GM21367 (cell line): ENCODE measurements at regions not wholly inside any gene's neighbourhood (a gene's known extent, or its start where the extent isn't known, plus 50 kb on each side); places are given as distances from the start of the nearest gene placed in this dataset.

Source experiments
- ATAC-seq: cut with Tn5 transposase; IDR thresholded peaks from one replicate; pipeline ENCODE4 v1.9.1; 2021; ENCODE audit not compliant: unreplicated experiment

DNA sequence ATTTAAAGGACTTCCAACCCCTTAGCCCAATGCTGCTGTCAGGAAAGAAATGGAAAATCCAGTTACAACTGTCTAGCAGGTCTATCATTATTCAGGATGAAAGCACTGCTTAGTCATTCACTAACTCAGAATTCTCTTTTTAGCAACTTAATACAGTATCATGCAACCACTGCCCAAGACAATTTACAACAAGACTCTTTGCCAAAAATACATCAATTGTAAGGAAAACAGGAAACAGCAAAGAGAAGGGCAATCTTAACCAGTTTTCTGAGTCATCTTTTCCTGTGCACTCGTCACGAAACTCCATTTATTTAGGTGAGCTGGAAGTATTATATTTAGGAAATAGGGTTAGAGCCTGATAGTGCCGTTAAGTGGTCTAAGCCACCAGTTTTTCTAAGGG is 1197.7 kb upstream of the CITED2 start:
- ATAC-seq = no peak

DNA sequence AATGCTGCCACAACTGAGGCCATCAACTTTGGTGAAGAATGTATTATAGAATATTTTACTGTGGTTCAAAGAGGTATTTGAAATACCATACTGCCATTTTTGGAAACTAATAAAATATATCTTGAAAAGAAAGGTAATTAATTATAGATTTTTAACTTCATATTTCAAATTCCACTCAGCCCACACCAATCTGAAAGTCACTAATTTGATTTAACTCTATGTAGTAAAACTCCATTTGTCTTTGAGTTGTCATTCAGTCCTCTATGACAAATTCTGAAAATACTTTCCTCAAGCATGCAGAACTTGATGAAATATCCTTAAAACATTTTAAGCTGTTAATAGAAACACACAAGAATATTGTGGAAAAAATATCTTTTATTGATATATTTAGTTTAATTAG is 1196.7 kb upstream of the CITED2 start:
- no peak for ATAC-seq

DNA sequence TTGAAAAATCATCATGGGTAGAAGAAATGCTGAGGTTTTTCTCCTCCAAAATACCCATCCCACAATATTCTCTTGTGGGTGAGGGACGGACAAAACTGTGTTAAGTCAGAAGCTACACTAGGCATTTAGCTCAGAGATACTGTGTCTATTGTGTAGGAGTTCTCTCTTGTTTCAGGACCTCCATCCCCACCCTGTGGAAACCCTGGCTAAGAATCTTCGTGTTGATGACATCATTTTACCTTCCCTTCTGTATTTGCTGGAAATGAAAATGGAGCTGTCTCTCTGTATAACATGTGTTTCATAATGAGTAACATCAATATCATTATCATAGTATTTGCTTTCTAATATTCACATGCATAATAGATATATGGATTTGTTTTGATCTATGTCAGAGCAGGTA is 1193.0 kb upstream of the CITED2 start:
- ATAC-seq = no peak

DNA sequence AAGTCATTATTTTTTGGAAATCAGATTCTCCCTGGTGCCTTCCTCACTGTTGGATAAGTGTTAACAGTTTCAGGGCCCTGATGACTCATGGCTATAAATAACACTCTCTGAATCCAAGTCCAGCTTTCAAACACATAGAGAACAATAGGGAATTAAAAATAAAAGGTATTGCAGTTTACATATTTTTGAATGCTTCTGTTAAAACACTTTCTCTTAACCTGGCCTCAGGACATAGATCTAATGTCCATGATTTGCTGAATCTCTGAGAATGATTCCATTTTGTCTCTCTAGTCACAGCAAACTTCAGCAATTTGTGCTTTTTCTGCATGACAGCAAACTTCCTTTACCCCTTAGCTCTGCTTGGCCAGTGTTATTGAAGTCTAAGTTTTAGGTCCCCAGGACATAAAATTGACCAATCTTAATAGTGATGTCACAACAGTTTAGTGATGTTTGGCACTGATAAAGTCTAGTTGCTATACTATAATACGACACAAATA is 1192.4 kb upstream of the CITED2 start:
- ATAC-seq = no peak

DNA sequence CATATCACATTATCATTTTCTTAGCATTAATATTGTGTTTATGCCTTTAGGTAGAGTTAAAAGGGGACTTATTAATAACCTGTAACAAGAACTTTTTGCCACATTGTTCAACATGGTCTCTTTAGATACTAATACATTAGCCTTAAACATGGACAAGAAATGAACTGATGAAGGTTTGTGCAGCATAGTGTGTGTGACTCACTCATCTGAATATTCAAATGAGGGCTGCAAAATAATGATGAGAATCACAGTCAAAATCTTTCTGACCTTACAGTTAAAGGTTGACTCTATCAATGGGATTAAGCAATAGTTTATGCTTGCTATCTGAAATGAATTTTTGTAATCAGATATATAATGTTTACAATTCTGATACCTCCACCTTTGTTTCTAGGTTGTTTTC is 1189.3 kb upstream of the CITED2 start:
- ATAC-seq = no peak

DNA sequence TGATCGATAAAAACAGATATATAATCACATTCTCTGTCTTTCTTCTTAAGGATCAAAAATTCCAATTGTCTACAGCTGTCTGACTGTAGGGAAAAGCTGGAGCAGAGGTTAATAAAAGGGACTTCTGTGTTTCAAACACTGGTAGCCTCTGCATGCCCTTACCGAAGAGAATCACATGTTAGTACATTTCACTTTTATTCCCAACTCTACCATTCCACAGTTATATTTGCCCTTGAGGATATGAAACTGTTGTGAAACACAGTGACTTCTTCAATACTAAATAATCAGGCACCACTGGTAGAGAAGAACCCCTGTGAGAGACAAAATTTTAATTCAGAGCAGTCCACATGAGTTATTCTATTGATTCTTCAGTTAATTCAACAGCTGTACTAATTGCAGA is 1187.3 kb upstream of the CITED2 start:
- ATAC-seq = no peak

DNA sequence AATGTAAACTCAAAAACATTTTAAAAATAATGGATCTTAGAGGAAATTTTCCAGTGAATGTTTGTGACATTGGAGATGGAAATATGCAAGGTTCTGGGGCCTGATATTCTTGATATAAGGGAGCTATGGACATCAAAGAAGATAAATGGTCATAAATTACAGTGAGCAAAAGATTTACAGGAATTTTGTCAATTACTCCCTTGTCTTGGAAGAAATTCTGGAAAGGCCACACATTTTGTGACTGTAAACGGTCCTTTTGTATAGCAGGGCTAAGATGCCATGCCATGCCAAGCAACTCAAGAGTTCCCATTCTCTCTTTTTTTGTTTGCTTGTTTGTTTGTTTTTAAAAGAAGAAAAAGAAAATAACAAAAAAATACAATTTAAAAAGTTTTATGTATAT is 1186.2 kb upstream of the CITED2 start:
- no peak for ATAC-seq

DNA sequence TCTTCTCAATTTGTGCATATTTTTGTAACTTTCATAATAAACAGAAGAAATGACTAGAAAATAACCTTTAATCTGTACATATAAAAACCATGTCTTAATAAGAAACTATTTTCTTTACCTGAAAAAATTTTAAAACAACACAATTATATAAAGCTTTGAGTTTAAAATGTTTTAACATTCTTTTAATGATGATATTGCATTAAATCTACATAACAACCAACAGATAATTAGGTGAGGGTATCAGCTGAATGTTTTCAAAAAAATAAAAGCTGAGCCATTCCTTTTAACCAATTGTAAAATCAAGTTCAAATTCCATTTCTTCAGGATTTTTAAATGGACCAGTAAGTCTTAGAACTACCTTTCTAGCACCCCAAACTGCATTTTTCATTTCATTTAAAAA is 1185.0 kb upstream of the CITED2 start:
- ATAC-seq = no peak

DNA sequence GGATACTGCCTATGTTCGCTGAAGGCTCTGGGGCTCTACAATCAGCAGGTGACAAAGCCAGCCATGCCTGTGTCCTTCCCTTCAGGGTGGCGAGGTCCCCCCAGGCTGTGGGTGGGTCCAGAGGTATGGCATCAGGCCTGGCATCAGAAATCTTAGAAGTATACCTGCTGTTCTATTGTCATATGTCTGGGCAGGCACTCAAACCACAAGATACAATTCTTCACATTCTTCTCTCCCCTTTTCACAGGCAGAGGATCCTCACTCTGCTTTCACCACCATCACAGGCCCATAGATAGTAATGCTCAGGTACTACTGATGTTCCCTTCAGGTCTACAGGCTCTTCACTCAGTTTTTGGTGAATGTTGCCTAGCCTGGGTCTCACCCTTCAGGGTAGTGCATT is 1180.0 kb upstream of the CITED2 start:
- no peak for ATAC-seq

DNA sequence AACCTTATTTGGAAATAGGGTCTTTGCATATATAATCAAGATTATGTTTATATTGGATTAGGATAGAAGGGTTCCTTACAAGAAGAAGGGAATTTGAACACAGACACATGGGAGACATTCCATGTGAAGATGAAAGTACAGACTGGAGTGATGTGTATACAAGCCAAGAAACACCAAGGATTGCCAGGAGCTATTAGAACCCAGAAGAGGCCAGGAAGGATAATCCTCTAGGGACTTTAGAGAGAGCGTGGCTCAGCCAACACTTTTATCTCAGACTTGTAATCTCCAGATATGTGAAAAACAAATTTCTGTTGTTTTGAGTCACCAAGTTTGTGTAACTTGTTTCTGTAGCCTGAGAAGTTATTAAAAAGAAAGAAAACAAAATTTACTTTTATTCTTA is 1173.9 kb upstream of the CITED2 start:
- no peak for ATAC-seq

DNA sequence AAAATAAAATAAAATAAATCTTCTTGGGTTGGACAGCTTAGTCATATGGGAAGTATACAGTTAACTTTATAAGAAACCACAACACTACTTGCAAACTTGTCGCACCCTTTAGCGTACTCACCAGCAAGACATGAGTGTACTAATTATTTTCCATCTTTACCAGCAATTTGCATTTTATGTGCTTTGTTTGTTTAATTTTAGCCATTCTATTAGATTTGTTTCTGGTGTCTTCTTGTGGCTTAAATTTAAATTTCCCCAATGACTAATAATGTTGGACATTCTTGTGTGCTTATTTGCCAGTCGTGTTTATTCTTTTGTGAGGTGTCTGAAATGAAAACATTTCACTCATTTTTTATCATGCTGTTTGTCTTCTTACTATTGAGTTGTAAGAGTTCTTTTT is 1172.2 kb upstream of the CITED2 start:
- no peak for ATAC-seq

DNA sequence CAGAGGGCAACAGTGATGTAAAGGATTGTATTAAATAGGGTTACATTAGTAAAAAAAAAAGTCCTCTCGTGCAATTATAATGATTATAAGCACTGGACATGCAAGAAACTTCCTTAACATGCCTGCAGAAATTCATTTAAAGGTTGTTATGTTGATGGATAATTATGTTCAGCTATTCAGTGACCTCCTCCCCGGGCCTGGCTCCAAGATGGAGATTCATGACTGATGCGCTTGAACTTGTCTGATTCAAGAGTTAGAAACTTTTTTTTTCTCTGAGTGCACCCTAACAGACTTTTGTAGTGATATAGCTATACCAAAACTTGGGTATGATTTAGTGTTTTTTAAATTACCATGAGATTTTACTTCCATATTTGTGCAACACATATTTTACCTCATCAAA is 1170.0 kb upstream of the CITED2 start:
- ATAC-seq = no peak

DNA sequence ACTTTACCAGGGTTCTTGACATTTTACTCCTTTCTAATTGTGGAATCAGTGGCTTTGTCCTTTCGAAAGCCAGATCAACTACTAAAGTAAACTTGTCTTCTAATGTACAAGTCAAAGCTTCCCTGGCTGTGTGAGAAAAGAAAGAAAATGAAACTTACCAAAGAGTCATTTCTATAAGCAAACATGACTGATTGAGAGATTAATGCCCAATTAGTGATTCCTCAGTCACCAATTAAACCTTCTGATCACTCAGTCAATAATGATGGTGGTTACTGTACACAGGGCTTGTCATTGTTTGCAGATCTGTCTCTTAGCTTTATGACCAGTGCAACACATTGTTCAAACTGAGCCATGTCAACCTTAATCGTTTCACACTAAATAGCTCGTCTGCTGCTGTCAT is 1168.4 kb upstream of the CITED2 start:
- ATAC-seq = no peak

DNA sequence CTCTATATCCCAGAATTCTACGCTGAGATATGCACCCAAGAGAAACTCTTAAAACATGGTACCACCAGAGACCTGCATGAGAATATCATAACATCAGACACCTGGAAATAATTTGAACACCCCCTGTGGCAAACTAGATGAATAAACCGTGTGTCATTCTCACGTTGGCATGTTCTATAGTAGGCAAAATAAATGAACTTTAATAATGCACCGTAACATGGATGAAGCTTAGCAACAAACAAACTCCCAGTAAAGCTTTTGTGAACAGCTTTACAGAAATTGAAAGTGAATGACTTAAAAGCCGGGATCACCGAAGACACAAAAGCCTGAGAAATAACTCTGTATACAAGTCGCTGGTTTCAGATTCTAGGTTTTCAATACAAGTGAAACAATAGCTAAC is 1166.8 kb upstream of the CITED2 start:
- no peak for ATAC-seq

DNA sequence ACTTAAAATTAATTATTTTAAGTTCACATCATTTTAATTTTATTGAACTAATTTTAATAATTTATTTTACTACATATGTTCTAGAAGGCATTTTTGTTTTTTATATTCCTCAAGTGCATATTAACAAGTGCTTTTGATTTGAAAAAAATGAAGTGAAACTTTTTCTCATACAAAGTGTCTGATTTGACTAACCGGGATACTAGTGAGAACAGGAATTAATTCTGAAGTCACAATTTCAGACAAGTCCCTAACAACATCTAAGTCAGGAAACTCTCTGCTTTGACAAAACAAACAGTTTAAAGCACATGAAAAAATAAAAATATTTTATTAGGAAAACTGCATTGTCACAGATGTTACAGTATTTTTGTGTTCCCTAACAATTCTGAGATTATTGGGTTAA is 1166.3 kb upstream of the CITED2 start:
- no peak for ATAC-seq

DNA sequence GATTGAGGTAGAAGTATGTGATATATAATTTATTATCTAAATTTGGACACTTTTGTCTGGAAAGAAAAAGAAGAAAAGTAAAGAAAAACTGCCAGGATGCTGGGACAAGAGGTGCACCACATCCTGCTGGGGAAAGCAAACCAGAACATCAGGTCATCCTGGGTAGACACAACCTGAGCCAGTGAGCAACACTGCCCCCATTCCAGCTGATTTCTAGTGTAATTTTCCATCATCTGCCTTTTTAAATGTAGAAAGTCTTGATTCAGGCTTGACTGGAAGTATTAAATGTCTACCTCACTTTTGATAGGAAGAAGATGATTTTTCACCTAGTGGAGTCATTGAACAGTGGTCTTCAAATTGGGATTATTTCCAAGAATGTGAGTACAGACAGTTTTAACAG is 1164.5 kb upstream of the CITED2 start:
- ATAC-seq = no peak

DNA sequence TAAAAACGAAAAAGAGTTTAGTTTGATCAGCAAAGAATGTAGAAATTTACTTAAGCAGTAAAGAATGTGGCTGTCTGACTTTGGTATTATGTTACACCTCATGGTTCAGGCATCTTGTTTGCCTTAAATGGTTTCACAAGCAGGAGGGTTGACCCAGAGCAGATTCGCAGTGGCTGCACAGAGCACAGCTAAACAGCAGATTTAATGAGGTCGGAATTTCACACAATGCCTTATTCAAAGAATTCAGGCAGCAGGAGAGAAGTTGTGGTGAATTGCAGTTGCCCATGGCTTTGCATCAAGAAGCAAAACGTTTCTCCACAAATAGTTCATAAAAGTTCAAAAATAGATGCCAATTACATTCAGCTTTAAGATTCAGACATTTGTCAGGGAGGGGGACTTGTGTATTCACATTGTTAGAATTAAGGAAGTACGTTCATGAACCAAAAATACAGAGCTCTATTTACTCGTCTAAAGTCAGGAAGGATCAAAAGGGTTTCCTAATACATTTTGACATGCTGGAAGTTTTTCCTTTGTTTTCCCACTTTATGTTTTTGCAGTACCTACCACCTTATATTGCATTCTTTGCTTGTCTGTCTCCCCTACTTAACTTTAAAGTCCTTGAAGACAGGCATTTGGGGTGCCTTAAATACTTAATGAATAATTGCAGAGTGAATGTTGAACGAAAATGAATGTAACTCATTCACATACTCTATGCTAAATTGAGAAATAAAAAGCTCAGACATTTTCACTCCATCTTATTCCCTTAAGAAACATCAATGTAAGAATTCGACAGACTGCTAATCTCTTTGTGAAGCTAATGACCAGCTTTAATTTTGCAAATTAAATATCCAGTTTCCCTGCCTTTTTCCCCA is 1163.6 kb upstream of the CITED2 start:
- no peak for ATAC-seq

DNA sequence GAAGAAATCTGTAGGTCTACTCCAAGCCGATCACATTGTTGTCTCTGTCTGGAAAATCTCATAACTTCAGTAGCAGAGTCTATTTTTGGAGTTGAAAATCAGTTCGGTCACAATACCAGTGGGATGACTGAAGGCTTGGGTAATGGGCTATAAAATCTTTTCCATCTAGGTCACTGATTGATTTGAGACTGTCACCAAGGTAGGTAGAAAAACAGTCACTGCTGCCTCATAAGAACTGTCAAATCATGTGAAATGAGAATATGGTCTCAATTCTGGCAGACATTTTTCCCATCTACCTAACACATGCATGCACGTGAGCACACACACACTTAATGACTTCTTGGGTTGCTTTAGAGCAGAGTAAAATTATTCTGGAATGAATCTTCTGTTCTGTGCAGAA is 1162.8 kb upstream of the CITED2 start:
- ATAC-seq = no peak

DNA sequence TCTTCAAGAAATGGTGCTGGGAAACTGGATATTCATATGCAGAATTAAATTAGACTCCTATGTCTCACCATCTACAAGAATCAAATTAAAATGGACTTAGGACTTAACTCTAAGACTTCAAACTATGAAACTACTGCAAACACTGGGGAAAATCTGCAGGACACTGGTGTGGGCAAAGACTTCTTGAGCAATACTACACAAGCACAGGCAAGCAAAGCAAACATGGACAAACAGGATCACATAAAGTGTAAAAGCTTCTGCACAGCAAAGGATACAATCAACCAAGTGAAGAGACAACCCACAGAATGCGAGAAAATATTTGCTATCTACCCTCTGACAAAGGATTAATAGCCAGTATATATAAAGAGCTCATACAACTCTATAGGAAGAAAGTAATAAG is 1161.1 kb upstream of the CITED2 start:
- ATAC-seq = no peak

DNA sequence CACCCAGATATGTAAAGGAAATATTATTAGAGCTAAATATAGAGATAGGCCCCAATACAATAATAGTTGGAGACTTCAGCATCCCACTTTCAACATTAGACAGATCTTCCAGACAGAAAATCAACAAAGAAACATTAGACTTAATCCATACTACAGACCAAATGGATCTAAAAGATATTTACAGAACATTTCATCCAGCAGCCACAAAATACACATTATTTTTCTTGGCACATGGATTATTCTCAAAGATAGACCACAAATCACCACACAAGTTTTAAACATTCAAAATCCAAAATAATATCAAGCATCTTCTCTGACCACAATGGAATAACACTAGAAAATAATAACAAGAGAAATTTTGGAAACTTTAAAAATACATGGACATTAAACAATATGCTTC is 1159.1 kb upstream of the CITED2 start:
- no peak for ATAC-seq

DNA sequence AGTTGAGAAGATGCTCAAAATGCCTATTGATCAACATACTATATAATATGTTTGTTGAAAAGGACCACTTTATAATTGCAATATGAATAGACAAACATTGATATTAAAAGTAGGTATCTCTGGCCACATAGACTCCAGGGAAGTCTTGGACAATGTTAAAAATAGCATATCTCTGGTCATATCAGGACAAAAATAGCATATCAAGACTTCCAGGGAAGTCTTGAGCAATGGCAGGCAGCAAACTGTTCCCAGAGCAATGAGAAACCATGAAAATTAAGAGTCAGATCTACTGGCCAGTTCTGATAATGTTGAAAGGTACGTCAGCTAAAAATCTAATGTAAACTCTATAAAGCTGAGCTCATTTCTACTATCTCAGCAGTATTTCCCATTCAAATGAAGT is 1130.3 kb upstream of the CITED2 start:
- no peak for ATAC-seq

DNA sequence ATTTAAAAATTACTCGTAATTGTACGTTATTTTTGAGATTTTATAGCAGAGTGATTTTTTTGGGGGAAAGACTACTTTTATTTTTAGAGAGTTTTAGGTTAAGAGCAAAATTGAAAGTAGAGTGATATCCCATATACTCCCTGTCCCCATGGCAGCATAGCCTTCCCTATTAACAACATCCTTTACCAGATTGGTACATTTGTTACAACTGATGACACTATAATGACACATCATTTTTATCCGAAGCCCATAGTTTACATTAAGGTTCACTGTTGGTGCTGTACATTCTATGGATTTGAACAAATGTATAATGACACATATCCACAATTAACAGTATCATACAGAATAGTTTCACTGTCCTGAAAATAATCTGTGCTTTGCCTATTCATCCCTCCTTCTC is 1126.4 kb upstream of the CITED2 start:
- ATAC-seq = no peak

DNA sequence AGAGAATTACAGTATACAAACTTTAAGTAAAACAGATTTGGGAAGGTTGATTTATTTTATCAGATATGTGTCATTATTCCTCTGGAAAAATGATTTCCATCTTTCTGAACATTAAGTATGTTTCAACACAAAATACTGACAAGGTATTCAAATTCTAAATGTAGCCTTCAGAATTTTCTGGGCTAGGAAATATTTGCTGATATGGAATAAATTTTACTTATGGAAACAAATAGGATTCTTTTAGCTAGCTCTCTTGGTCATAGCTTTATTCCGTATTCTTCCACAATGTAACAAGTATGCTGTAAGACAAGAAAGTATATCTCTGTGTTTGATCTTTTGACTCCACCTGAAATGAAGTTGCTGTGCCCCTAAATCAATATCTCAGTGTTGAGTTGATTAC is 1125.2 kb upstream of the CITED2 start:
- no peak for ATAC-seq
